HEK293T (cell line): ENCODE measurements at regions not wholly inside any gene's neighbourhood (a gene's known extent, or its start where the extent isn't known, plus 50 kb on each side); places are given as distances from the start of the nearest gene placed in this dataset.

Experiments used
- ARNT ChIP-seq: fragments of 450-650 bp; IDR thresholded peaks from 2 replicates; pipeline ENCODE4 v1.6.1; 2017; ENCODE audit warnings: mild to moderate bottlenecking
- BHLHE40 ChIP-seq: fragments of 450-650 bp; IDR thresholded peaks from 2 replicates; pipeline ENCODE4 v1.6.1; 2016; ENCODE audit warnings: mild to moderate bottlenecking, moderate library complexity, borderline replicate concordance
- CTBP1 ChIP-seq: fragments of 450-650 bp; IDR thresholded peaks from 2 replicates; pipeline ENCODE4 v1.6.1; 2016; ENCODE audit warnings: borderline replicate concordance
- ELF4 ChIP-seq: fragments of 450-650 bp; IDR thresholded peaks from 2 replicates; pipeline ENCODE4 v1.6.1; 2017; ENCODE audit warnings: antibody characterized with exemption
- FOXA1 ChIP-seq: fragments of 450-650 bp; IDR thresholded peaks from 2 replicates; pipeline ENCODE4 v1.6.1; 2016; ENCODE audit warnings: mild to moderate bottlenecking
- FOXK2 ChIP-seq: fragments of 450-650 bp; IDR thresholded peaks from 2 replicates; pipeline ENCODE4 v1.6.1; 2016; ENCODE audit warnings: mild to moderate bottlenecking
- FOXM1 ChIP-seq: fragments of 450-650 bp; IDR thresholded peaks from 2 replicates; pipeline ENCODE4 v1.6.1; 2017; ENCODE audit warnings: mild to moderate bottlenecking, borderline replicate concordance
- HDGF ChIP-seq: fragments of 450-650 bp; IDR thresholded peaks from 2 replicates; pipeline ENCODE4 v1.6.1; 2017; ENCODE audit warnings: antibody characterized with exemption, borderline replicate concordance
- LEF1 ChIP-seq: fragments of 450-650 bp; IDR thresholded peaks from 2 replicates; pipeline ENCODE4 v1.6.1; 2017; ENCODE audit warnings: mild to moderate bottlenecking, borderline replicate concordance
- SP1 ChIP-seq: fragments of 450-650 bp; IDR thresholded peaks from 2 replicates; pipeline ENCODE4 v1.6.1; 2017
- SUZ12 ChIP-seq: fragments of 450-650 bp; IDR thresholded peaks from 2 replicates; pipeline ENCODE4 v1.6.1; 2016; ENCODE audit warnings: mild to moderate bottlenecking
- TARDBP ChIP-seq: fragments of 450-650 bp; IDR thresholded peaks from 2 replicates; pipeline ENCODE4 v1.6.1; 2016
- ZNF384 ChIP-seq: fragments of 450-650 bp; IDR thresholded peaks from 2 replicates; pipeline ENCODE4 v1.6.1; 2016
- TF ChIP-seq, protein P1 (sequence below): fragments of 450-650 bp; IDR thresholded peaks from 2 replicates; pipeline ENCODE4 v1.6.1; 2016

DNA sequence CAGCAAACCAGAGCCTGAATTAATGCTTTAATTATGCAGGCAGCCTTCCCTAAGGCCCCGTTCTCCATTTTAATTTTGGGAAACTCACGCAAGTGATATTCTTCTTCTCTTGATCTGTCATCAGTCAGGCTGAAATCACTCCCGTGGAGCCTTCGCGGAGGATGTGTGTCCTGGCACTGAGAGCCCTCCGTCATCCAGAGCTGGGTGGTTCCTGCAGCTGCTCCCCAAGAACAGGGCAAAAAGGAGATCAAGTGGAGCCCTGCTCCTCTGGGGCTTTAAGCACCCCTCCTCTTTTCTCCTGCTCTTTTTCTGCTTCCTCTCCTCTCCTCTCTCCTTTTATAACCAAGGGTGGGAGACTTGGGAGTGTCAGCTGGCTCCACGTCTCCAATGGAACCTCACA, 133.2 kb upstream of the CACNA1E start:
- TF ChIP-seq FOXM1, result no peak
- TF ChIP-seq SP1, result no peak
- TF ChIP-seq FOXA1, result no peak
- no peak for TF ChIP-seq LEF1
- TF ChIP-seq ZNF384, result no peak
- TF ChIP-seq CTBP1, result no peak
- TF ChIP-seq BHLHE40, result no peak
- TF ChIP-seq ARNT, result no peak
- TF ChIP-seq FOXK2, result no peak
- no peak for TF ChIP-seq HDGF
- TF ChIP-seq, protein P1, sequence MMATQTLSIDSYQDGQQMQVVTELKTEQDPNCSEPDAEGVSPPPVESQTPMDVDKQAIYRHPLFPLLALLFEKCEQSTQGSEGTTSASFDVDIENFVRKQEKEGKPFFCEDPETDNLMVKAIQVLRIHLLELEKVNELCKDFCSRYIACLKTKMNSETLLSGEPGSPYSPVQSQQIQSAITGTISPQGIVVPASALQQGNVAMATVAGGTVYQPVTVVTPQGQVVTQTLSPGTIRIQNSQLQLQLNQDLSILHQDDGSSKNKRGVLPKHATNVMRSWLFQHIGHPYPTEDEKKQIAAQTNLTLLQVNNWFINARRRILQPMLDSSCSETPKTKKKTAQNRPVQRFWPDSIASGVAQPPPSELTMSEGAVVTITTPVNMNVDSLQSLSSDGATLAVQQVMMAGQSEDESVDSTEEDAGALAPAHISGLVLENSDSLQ, result no peak
- TF ChIP-seq TARDBP, result no peak
- TF ChIP-seq ELF4, result no peak
- TF ChIP-seq SUZ12, result no peak
